Gastroesophageal sphincter (tissue), 4 donors: ENCODE measurements at regions not wholly inside any gene's neighbourhood (a gene's known extent, or its start where the extent isn't known, plus 50 kb on each side); places are given as distances from the start of the nearest gene placed in this dataset.
"Not testable (repeated sequence)": the region's sequence is repeated elsewhere in the genome, so short reads cannot be mapped to it uniquely, and the experiment has no call there.

Experiments used
- ATAC-seq: fragments of 150-250 bp; one replicate; pipeline ENCODE4 v1.9.1; 2016; ENCODE audit warnings: mild to moderate bottlenecking, moderate library complexity
- H3K27ac ChIP-seq, 4 donors: fragments of 200-600 bp; sonication (generic) in 3 of 4; 1 replicate in 3 of 4; 2 replicates in 1 of 4; pipeline ENCODE4 v1.5.1; 2016 to 2019
- H3K27me3 ChIP-seq: fragments of 200-600 bp; sonication (generic); one replicate; pipeline ENCODE4 v1.5.1; 2019
- H3K36me3 ChIP-seq, 2 donors: fragments of 200-600 bp; sonication (generic); one replicate each; pipeline ENCODE4 v1.5.1; 2019; ENCODE audit warnings: control low read depth in 1 of 2
- H3K4me1 ChIP-seq, 3 donors: fragments of 200-600 bp; sonication (generic); 1 replicate in 2 of 3; 2 replicates in 1 of 3; pipeline ENCODE4 v1.5.1; 2016 to 2019; ENCODE audit warnings: control low read depth in 2 of 3
- H3K4me3 ChIP-seq, 2 donors: fragments of 200-600 bp; sonication (generic); one replicate each; pipeline ENCODE4 v1.5.1; 2019; ENCODE audit warnings: mild to moderate bottlenecking in 1 of 2, moderate library complexity in 1 of 2
- H3K9me3 ChIP-seq, 3 donors: fragments of 200-600 bp; sonication (generic); one replicate each; pipeline ENCODE4 v1.5.1; 2017 to 2019; ENCODE audit warnings: control low read depth in 2 of 3
- CTCF ChIP-seq, 4 experiments: fragments of 200-600 bp in 2 of 4; fragments of 450-650 bp in 2 of 4; sonication (generic) in 1 of 4; IDR thresholded peaks; one replicate each; pipeline ENCODE4 v1.5.1; 2017 to 2019; ENCODE audit warnings: antibody characterized with exemption in 4 of 4, mild to moderate bottlenecking in 2 of 4, moderate library complexity in 2 of 4
- EP300 ChIP-seq: sonication (generic); formaldehyde crosslinking; IDR thresholded peaks from one replicate; pipeline ENCODE4 v1.6.1; 2017; ENCODE audit warnings: antibody characterized with exemption, mild to moderate bottlenecking
- POLR2A ChIP-seq, 2 donors: fragments of 450-650 bp; IDR thresholded peaks; one replicate each; pipeline ENCODE4 v1.6.1; 2017; ENCODE audit warnings: antibody characterized with exemption in 2 of 2, mild to moderate bottlenecking in 2 of 2, moderate library complexity in 1 of 2
- POLR2AphosphoS5 ChIP-seq: sonication (generic); formaldehyde crosslinking; IDR thresholded peaks from one replicate; pipeline ENCODE4 v1.6.1; 2017; ENCODE audit warnings: antibody characterized with exemption
- WGBS, 2 donors: methylation state at CpG; one replicate each; pipeline ENCODE4 v1.1.5; 2018; ENCODE audit warnings: low coverage in 1 of 2; 5-methylcytosine and 5-hydroxymethylcytosine counted together

GRCh38 chr1:67611846-67612245 is 73.2 kb upstream of the GADD45A start:
- no peaks in the 10 kb centered on the region for H3K27me3 ChIP-seq
- 60 to 81% methylated on average over 3 of the region's 3 CpGs for WGBS, 2 donors

GRCh38 chr1:67612788-67613241 is 72.2 kb upstream of the GADD45A start:
- 45% methylated on average over 4 of the region's 4 CpGs; no CpG with 5 or more reads in 1 of the 2 donors for WGBS, 2 donors
- H3K9me3 ChIP-seq, result no peaks in the 10 kb centered on the region
- no peak overlapping the region for H3K4me3 ChIP-seq
- no peak for TF ChIP-seq CTCF (IDR thresholded peaks at IDR 0.05)
- no peaks in the 10 kb centered on the region for H3K27me3 ChIP-seq
- peaks cover 0 to 12% (median 0%) of the 10 kb centered on the region in 3 donors for H3K4me1 ChIP-seq
- ATAC-seq, result no peak
- no peak overlapping the region for H3K27ac ChIP-seq
- no peaks in the 10 kb centered on the region for H3K36me3 ChIP-seq

More at GRCh38 chr1:67611846-67612245, 73.2 kb upstream of the GADD45A start:
- H3K4me3 ChIP-seq, result no peak overlapping the region
- no peak overlapping the region for H3K27ac ChIP-seq
- H3K36me3 ChIP-seq, result no peaks in the 10 kb centered on the region
- no peak for ATAC-seq
- H3K4me1 ChIP-seq, result peaks cover 0 to 11% (median 0%) of the 10 kb centered on the region in 3 donors
- no peaks in the 10 kb centered on the region for H3K9me3 ChIP-seq
- no peak for TF ChIP-seq POLR2A (IDR thresholded peaks at IDR 0.05)
- no peak for TF ChIP-seq POLR2AphosphoS5
- no peak for TF ChIP-seq EP300
- TF ChIP-seq CTCF (IDR thresholded peaks at IDR 0.05), result no peak

GRCh38 chr1:67613479-67613878 is 71.5 kb upstream of the GADD45A start:
- WGBS, 2 donors, result 89 to 96% methylated on average over 6 to 7 of the region's 8 CpGs
- H3K27ac ChIP-seq, H3K9me3 ChIP-seq, H3K27me3 ChIP-seq, H3K36me3 ChIP-seq, ATAC-seq, H3K4me3 ChIP-seq: not testable (repeated sequence)
- peaks cover 0 to 19% (median 0%) of the 10 kb centered on the region in 3 donors for H3K4me1 ChIP-seq

- ATAC-seq, result peak; percentile 26
- H3K27me3 ChIP-seq, result no peaks in the 10 kb centered on the region
- 83 to 87% methylated on average over 2 to 3 of the region's 3 CpGs for WGBS, 2 donors
- TF ChIP-seq POLR2AphosphoS5, result no peak
- no peak for TF ChIP-seq POLR2A (IDR thresholded peaks at IDR 0.05)
- TF ChIP-seq CTCF (IDR thresholded peaks at IDR 0.05), result no peak
- no peak for TF ChIP-seq EP300
- H3K9me3 ChIP-seq, result no peaks in the 10 kb centered on the region
- no peak overlapping the region for H3K27ac ChIP-seq
- peaks cover 0 to 26% (median 0%) of the 10 kb centered on the region in 3 donors for H3K4me1 ChIP-seq
- no peaks in the 10 kb centered on the region for H3K36me3 ChIP-seq
- no peak overlapping the region for H3K4me3 ChIP-seq
Observed at GRCh38 chr1:67614511-67614934, 70.5 kb upstream of the GADD45A start.

GRCh38 chr1:67615886-67616285 is 69.1 kb upstream of the GADD45A start:
- no peaks in the 10 kb centered on the region for H3K36me3 ChIP-seq
- ATAC-seq, result no peak
- H3K27me3 ChIP-seq, result no peaks in the 10 kb centered on the region
- TF ChIP-seq CTCF (IDR thresholded peaks at IDR 0.05), result no peak
- no peak for TF ChIP-seq POLR2AphosphoS5
- no peak for TF ChIP-seq EP300
- no peak for TF ChIP-seq POLR2A (IDR thresholded peaks at IDR 0.05)
- no peak overlapping the region for H3K27ac ChIP-seq
- peaks cover 0 to 27% (median 0%) of the 10 kb centered on the region in 3 donors for H3K4me1 ChIP-seq
- no peaks in the 10 kb centered on the region for H3K9me3 ChIP-seq
- no peak overlapping the region for H3K4me3 ChIP-seq
- WGBS, 2 donors, result 88 to 100% methylated on average over 1 of the region's 1 CpG
